ENCODE measurements at regions not wholly inside any gene's neighbourhood (a gene's known extent, or its start where the extent isn't known, plus 50 kb on each side); places are given as distances from the start of the nearest gene placed in this dataset.

- TF ChIP-seq CTCF (conservative IDR thresholded peaks at IDR 0.05; ENCODE audit: low read depth, low read length), result no peak
- TF ChIP-seq EZH2phosphoT487 (IDR thresholded peaks at IDR 0.05; ENCODE audit: borderline replicate concordance, low read length), result no peak
Measured at GRCh38 chr4:153973942-153974341, 185.1 kb upstream of the SFRP2 start.
